HL-60/S4 (cell line): ENCODE measurements at regions not wholly inside any gene's neighbourhood (a gene's known extent, or its start where the extent isn't known, plus 50 kb on each side); places are given as distances from the start of the nearest gene placed in this dataset.

ENCODE experiments used
- in situ Hi-C: fragments of 300-500 bp; cut with MboI; formaldehyde crosslinking; loops from 2 replicates; pipeline ENCODE4 v1.14.3; 2022; ENCODE audit warnings: low sequenced_read_pairs

DNA sequence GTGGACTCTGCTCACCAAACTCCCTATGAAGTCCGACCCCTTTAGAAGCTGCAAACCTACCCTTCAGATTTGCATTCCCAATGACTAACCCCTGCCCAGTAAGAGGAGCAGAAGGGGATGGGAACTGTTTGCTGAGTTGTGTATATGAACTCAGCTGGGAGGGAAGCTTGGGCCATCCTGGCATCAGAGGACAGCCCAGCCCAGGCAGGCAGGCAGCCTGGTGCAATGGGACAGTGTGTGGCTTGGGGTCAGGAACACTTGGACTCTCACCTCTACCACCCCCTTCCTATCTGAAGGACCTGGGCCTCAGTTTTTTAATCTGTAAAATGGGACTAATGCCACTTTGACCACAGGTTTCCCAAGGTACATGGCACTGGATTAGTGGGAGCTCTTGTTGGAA lies 147.4 kb upstream of the GPR26 start:
- in situ Hi-C loops: no loop called here

DNA sequence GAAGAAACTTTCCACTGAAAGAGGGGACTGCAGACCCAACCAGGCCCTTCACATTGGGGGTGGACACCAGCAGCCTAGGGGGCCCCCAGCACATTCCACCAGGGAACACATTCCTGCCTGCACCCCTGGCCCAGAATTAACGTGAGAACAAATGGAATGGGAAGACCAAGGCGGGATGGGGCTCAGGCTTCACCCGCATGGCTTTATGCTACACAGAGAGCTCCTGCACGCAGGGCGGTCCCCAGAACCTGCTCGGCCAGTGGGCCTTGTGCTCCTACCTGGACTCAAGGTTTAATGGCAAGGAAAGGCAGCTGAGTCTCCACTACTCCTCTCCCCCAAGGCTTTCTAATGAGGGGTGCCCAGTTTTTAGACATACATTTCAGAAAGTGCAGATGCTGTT lies 146.3 kb upstream of the GPR26 start:
- in situ Hi-C loops: no loop called here

DNA sequence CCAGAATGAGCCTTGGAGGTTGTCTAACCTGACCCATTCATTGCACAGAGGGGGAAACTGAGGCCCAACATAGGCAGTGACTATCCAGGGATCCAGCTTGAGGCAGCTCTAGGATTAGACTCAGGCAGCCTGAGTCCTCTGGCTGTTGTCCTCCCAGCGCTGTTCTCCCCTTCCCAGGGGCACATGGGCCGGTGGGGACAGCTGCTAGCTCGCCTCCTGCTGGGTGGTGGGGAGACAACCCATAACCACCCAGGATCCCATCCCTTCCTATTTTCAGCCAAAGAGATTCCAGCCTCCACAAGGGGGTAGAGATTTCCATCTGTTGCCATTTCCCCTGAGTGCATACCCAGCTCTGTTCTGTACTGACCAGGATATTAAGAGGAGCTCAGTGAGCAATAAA lies 145.1 kb upstream of the GPR26 start:
- in situ Hi-C loops: no loop called here

DNA sequence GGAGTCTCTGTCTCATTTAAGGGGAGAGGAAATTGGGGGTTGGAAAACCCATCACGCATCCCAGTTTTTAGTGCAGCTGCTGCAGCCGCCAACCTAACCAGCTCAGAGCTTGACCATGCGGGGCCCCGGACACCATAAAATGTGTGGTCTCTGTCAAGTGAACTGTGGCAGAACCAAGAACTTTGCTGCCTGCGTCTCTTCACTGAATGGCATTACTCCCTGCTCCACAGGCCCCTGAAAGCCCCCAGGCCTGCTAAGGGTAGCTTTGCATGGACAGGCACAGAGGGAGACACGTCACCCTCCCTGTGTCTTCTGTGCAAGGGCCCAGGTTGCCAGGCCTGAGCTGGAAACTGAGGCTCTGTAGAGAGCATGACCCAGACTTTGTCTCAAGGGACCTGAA lies 144.6 kb upstream of the GPR26 start:
- in situ Hi-C loops: no loop called here

DNA sequence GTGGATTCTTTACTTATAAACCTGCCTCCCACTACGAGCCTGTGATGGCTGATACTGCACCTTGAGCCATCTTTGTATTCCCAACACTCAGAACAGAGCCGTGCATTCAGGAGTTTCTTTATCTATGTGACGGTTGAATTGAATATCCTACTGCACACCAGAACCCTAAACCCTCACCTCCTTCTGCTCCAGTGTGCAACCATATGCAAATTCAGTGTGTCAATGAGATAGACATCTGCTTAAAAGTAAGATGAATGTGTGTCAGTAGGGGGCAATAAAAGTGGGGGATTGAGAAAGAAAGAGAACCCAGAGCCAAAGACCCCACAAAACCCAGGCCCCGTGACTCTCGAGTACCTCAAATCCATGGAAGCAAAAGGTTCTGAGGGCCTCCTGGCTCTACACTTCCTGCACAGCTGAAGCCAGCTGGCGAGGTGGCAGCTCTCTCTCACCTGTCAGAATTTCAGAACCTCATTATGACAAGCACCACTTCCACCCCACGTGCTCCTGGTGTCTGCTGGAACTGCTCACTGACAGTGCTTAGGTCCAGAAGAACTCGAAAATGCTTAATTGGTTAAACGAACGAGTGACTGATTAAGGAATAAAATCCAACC lies 143.3 kb upstream of the GPR26 start:
- in situ Hi-C loops: no loop called here

DNA sequence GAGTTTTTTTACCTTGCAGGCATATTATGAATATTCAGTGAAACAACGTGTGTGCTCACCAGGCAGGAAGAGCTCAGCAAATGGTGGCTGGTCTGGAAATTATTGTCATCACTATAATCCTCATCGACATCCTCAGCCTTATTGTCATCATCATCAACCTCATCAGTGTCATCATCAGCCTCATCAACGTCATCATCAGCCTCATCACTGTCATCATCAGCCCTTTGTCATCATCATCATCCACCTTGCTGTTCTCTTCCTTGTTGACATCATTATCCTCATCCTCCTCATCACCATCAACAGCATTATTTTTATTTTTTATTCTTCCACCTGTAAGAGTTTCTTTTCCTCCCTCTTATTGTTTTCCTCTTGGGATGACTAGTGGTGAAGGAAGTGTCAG lies 142.3 kb upstream of the GPR26 start:
- in situ Hi-C loops: no loop called here

DNA sequence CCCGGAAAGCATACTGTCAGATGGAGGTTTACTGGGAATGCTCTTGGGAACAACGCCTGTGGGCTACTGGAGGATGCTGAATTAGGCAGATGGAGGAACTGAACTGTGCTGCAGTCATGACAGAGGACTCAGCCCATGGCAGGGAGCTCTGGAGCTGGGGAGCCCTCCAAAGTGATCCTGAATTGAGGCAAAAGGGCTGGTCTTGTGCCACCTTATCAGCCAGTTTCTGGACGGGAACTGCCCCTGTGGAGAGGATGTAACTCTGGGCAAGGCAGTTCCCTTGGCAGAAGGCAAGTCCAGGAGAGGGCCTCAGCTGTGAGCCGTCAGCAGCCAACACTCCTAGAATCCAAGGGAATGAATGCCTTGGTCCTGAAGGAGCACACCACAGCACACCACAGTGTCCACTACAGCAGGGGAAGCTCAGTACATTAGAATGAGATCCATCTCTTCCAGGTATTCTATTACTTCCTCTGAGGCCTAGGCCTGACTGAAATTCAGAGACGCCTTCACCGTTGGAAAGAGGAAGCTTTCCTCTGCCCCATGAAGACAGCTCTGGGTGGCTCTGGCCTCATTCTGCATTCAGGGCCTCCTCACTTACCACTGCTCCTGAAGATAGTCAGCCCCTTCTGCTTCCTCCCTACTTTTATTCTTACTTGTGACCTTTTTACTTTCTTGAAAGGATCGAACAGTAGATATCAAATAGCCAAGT lies 139.6 kb upstream of the GPR26 start:
- in situ Hi-C loops: no loop called here

DNA sequence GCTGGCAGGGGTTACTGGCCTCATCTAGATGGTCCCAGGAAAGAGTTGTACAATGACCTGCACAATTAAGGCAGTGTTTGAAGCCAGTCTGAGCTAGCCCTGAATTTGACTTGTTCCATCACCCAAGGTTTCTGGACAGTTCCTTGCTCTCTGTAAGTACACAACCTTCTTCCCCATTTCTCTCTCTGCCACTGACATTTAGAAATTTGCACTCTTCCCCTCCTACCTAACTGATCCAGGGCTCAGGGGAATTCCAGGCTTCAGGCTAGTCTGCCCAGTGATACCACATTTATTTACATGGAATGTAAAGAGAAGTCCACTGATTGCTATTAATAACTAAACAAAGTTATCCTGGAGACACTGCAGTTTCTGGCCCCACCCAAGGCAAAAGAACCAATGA lies 139.0 kb upstream of the GPR26 start:
- in situ Hi-C loops: no loop called here

DNA sequence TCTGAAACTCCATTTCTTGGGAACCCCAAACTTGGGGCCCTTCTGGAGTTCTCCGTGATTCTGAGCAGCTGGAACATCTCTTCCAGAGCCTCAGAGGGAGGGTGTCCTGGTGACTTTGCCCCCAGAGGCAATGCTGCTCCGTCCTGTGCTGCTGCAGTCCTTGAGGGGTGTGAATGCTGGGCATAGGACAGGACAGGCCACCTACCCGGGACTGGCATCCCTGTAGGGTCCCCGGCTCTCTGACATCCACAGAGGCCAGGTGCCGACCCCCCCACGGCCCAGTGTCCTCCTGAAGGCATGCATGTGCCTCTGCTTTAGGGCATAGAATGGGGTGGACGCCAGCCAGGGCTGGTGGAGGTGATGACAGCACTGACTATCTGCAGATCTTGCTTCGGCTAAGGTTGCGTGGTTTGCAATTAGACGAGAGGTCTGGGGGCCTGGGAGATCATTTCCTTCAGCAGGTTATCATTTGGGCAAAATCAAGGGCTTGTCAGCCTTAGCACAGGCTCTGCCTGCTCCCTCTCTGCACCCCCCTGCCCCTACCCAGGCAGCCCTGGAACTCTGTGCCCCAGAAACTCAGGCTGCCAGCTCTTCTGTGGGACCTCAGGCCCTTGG lies 136.9 kb upstream of the GPR26 start:
- in situ Hi-C loops: no loop called here

DNA sequence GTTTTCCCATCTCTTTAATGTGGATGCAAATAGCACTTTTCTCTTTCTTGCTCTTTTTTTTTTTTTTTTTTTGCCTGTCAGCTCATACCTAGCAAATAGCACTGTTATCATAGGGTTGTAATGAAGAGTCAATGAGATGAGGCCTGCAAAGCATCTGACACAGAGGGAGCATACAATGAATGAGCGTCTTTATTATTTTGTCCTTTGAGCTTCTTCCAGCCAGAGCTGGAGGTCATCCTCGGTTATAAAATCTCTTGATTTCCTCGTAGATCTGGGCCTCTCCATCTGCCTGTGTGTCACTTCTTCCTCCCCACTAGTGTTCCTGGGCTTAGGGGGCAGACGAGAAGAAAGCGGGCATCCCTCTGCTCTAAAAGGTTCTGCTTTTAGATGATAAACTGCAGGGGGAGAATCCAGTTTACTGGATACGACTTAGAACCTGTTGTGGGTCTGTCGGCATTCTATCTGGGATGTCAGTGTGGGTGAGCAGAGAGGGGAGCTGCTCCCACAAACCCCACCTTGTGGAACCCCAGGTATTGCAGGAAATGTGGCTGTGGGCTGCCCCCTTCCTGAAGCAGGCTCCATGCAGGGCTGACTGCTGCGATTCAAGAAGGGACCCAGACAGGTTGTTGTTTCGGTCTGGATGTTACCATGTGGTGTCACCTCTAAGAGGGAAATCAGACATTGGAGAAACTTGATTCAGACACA lies 135.8 kb upstream of the GPR26 start:
- in situ Hi-C loops: no loop called here

DNA sequence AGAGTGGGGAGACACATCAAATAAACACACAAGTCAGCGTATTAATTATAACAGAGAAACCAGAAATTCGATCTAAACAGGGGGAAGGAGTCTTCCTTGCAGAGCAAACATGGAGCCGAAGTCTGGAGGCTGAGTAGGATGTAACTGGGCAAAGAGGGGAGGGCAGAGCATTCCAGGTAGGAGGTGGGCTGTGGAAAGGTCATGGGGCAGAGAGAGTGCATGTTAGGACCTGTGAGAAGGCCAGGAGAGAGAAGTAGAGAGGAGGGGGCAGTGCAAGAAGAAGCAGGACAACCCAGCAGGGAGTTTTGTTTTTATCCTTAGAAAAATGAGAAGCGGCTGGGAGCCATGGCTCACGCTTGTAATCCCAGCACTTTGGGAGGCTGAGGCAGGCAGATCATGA lies 130.8 kb upstream of the GPR26 start:
- in situ Hi-C loops: no loop called here

DNA sequence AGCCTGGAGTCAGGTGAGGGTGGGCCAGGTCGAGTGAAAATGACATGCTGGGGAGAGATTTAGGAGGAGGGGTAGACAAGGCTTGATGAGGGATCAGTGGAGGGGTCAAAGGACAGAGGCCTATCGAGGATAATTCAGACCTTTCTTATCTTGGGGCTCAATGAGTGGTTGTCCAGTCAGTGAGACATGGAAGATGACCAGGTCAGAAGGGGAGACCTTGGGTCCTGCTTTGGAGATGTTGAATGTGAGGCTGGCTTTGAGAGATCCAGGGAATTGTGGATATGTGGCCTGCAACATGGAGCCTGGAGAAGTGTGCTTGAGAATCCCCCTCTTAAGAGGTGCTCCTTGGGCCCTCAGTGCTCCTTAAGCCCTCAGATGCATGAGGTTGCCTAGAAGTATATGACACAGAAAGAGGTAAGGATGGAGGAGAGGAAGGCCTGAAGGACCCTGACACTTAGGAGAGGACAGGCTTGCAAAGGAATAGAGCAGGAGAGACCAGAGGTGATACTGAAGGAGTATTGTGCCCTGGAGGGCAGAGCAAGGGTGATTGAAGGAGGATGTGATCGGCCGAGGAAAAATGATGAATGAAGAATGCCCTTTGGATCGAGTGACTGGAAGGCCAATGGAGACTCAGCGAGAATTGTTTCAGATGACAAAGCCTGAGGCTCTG lies 129.8 kb upstream of the GPR26 start:
- in situ Hi-C loops: no loop called here

DNA sequence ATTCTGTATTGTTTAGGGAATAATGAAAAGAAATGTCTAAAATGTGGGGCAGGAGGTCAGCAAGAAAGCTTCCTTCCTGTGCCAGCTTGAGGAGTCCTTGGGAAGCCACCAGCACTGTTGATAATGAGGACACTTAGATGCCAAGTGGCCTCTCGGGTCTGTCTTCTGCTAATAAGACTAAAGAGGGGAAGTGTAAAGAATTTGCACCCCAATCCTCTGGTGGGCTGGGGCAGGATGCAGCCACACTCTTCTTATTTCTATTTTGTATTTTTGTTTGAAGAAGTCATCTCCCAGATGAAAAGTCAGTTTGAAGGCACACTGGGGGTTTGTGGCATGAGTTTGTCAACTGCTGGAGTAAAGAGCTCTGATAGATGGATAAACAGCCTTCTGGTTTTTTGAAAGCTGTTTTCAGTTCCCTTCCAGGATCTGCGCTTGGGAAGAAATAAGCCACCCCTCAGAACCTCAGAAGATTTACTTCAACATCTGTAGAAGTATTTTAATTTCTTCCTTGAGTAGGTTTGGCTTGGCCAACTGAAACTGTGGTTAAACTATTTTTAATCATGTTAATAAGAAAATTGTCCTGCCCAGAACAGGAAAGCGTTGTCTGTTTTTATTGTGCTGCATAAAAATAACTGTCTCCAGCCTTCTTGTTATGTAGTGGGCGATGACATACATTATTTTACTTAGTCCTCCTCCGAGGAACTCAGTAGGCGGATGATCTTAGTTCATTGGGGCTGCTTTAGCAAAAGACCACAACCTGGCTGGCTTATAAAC lies 128.8 kb upstream of the GPR26 start:
- in situ Hi-C loops: no loop called here

DNA sequence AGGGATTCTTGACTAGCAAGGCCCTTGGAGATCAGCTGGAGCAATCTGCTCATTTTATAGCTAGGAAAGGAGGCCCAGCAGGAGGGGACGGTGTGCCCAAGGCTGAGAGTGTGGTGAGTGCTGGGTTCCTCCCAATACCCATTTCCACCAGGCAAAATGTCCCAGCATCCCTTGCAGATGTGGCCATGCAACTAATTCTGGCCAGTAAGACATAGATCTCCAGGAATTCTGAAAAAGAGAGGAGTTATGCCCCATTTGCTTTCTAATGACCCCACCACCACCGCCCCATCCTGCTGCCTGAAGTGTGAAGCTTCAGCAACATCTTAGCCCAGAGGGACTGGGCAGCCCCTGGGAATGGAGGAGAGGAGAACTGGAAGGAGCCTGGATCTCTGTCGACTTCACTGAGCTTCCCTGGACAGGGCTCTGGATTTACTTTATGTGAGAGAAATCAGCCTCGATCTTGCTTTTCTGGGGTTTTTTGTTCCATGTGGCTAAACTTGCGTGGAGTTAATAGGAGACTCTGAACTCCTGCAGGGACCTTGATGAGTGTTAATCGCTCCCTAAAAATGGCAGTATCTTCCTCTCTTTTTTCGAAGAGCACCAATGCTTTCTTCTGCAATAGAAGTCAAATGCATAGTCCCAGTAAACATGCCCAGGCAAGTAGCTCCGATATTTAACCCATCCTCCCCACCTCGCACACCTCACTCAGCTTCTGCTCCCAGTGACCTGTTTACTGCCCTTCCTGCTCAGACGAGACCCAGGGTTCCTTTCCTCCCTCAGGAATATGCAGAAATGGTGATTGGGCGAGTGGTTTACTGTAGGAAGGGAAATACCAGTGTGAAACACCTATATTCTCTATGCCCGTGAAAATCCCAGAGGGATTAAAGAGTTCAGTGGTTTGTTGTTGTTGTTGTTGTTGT lies 127.5 kb upstream of the GPR26 start:
- in situ Hi-C loops: no loop called here

DNA sequence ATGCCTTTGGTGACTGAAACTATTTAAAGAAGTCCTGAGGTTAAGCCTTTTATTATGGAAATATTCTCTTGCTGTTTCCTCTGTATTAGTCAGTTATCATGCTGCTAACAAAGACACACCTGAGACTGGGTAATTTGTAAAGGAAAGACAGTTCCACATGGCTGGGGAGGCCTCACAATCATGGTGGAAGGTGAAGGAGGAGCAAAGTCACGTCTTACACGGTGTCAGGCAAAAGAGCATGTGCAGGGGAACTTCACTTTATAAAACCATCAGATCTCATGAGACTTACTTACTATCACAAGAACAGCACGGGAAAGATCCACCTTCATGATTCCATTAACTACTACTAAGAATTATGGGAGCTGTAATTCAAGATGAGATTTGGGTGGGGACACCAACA lies 121.2 kb upstream of the GPR26 start:
- in situ Hi-C loops: no loop called here

DNA sequence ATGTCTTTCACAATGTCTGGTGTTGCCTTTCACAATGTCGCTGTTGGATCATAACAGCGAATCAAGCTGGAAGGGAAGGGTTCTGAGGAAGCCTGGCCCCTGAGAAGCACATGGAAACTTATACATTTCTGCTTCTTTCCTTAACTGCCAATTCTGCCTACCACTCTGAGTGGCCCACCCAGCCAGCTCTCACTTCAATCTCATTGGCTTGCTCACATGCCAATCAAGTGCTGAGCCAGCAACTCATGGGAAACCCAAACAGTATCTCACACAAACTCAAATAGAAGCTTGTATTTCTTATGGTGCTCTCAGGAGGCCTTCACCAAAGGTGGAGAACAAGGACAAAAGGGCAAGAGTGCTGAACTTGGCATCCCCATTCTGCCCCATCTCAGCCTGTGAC lies 117.4 kb upstream of the GPR26 start:
- in situ Hi-C loops: no loop called here

DNA sequence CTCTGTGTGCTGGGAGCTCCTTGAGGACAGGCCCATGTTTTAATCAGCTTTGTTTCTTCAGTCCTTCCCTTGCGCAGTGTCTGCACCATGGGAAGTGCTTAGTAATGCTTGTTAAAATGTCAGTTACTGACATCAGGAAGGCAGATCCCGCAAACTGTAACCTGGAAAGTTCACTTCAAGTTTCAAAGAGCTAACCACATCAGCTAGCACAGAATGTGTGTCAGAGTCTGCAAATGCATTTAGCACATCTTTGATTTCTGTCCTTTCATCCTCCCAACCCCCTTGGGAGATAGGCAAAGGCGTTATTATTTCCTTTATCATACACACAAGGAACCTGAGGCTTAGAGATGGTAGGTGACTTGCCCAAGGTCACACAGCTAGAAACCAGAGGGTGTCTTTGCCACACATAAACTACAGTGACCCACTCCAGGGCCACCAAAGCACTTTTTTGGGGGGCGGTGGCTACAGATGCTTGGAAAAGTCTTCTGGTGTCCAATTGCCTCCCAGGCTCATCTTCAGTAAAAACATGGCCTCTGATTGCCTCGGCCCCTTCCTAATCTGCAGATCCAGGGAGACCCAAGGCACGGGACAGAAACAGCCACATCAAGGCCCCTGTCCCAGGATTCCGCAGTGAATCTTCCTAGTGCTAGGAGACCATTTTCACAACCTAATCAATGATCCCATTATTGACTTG lies 116.2 kb upstream of the GPR26 start:
- in situ Hi-C loops: loop anchor here (10.0 kb wide), 2 partner anchors 415 to 505 kb away; partner anchors contain the start of gene HMX3

DNA sequence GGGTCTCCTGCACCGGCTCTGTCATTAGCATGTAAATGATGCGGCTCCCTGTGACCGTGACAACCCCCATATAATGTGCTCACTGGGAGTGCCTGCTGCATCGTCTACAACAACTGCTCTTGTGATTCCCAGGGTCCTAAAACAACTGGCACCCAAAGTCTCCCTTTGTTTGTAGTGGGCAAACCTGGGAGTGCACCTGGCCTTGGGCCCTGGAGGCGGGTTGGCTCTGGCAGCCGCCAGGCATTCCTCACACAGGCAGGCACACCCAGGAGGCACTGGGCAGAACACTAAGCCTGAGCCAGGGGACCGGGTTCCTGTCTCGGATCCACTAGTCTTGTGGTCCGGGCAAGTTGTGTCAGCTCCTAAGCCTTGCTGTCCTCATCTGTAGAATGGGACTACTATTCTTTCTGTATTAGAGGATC lies 115.5 kb upstream of the GPR26 start:
- in situ Hi-C loops: loop anchor here (10.0 kb wide), 2 partner anchors 416 to 506 kb away; partner anchors contain the start of gene HMX3

DNA sequence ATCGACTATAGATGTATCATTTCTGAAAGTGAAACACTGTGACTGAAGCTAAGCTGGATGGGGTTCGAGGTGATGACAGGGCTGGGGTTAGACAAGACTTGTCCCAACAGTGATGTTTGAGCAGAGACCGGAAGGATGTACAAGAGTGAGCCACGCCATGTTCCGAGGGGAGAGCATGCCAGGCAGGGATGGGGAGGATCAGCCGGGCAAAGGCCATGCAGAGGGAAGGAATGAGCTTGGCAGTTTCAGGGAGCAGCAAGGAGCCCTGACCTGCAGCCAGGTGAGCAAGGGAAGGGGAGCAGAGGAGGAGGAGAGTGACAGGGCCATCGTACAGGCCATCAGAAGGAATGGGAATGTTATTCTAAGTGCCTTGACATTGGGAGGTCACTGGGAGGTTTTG lies 114.9 kb upstream of the GPR26 start:
- in situ Hi-C loops: loop anchor here (10.0 kb wide), 2 partner anchors 416 to 506 kb away; partner anchors contain the start of gene HMX3
